HG02571 (cell line): ENCODE measurements at regions not wholly inside any gene's neighbourhood (a gene's known extent, or its start where the extent isn't known, plus 50 kb on each side); places are given as distances from the start of the nearest gene placed in this dataset.

ENCODE experiments used
- ATAC-seq: cut with Tn5 transposase; IDR thresholded peaks from one replicate; pipeline ENCODE4 v1.9.1; 2021; ENCODE audit warnings: mild to moderate bottlenecking, moderate library complexity; ENCODE audit not compliant: unreplicated experiment

DNA sequence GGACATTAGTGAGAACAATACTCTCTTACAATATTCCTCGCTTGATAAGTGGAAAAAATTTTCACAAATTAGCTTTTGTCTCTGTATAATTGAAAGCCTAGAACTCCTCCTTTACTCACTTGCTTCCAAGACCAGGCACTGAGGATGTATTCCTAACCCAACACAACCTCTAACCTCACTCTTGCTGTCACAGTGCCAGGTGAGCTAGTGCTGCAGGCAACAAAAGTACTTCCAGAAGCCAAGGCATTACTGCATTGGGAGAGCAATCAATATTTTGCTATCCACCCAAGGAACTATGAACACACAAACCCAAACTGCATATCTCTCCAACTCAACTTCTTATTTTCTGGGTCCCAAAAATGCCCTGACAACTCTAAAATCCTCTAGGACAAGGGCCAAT is 1081.0 kb downstream of the VRK1 start:
- ATAC-seq = no peak

DNA sequence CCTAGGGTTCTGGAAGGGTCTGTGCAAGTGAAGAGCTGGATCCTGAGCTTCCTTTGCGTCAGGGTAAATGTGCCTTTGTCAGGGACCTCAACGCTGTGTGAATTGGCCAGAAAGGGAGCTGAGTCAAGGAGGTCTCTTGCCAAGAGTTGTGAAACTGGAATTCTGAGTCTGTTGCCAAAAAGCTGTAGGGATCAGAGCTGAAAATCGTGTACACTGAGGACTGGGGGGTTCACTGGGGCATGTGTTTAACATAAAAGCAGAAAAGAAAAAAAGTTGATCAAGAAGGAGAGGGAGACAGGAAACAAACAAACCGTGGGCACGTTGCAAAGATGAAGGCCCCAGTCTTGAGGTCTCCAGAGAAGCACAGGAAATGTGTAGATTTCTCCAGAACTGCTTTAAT is 1081.5 kb downstream of the VRK1 start:
- ATAC-seq = no peak

DNA sequence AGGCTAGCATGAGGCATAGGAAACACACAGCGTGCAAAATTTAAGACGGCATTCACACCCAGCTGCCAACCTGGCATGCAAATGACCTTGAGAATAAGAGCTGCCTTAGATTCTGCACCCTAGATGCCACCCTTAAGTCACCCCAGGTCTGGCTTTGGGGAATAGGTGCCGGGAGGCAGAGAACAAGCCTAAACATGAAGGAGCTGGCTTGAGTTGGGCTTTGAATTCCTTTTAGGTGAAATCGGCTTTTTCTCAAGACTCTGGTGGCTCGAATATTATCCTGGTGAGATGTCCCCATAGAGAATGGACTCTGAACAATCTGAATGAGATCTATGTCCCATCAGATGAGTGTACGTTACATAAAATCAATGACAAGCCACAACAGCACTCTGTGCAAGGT is 1090.5 kb downstream of the VRK1 start:
- no peak for ATAC-seq

DNA sequence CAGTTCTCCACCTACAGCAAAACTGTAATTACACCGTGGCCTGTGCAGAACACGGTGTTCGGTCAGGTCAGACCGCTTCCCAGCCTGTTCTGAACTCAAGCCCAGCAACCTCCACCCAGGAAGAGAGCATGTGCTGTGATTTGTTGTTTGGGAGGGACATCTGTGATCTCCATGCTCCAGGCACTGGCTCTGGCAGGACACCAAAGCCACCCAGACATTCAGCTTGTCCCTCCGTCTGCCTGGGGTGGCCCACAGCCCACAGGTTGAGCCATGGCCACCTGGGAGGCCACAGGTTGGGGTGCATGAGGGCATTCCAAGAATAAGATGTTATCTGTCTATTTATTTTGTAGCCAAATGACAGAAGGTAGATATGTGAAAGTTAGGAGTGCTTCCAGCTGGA is 1091.1 kb downstream of the VRK1 start:
- ATAC-seq = no peak

DNA sequence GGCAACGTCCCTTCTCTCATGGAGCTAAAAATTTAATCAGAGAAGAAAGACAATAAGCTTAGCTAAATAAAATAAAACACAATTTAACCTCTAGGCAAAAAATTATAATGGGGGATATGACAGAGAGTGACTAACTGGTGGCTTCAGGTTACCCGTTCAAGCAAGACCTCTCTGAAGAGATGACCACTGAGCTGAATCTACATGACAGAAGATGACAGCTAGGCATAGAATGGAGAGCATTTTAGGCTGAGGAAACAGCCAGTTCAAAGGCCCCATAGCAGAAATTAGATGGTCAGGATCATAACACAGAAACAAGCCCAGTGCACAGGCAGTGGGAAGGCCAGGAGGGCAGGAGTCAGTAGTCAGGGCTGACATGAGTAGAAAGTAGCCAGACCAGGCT is 1094.3 kb downstream of the VRK1 start:
- no peak for ATAC-seq

DNA sequence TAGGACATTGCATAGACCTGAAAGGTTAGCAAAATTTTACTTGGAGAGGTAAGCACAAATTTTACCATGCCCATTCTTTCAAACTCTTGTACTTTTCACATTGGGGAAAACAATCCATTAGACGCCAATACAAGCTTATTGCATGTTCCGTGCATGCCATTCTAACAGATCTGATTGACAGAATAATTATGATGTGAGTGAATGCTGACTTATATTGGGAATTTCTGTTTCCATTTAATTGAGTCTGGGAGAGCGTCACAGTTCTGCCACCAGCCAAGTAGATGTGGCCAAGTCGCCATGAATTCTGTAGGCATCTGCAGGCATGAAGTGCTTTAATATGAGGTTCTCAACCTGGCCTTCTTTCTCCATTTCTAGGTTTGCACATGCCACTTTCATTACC is 1097.4 kb downstream of the VRK1 start:
- no peak for ATAC-seq

DNA sequence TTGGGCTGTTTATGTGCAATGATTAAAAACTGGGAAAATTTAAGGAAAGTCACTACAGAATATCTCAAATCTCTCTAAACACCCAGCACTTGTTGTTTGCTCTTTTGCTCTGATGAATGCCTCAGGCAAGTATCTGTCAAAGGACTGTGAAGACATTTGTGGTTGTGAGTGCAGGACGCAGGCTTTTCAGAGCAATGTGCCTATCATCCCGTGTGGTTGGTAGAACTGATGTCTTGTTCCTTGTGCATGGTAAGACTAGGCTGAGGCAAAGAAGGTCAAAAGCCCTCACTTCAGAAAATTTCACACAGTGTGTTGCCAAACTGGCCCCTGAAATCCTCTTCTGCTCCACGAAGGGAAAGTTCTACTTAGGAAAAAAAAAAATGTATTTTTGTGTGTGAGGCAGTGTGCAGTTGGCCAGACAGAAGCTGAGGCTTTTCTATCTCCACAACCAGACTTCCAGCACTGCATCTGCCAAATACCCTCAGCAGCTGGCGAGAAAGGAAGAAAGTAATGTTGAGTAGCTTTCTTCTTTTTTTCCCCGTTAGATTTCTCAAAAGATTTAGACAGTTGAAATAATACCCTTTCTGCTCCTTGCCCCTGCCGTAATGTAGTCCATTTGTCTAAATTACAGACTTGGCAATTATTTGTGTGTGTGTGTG is 1103.1 kb downstream of the VRK1 start:
- no peak for ATAC-seq

DNA sequence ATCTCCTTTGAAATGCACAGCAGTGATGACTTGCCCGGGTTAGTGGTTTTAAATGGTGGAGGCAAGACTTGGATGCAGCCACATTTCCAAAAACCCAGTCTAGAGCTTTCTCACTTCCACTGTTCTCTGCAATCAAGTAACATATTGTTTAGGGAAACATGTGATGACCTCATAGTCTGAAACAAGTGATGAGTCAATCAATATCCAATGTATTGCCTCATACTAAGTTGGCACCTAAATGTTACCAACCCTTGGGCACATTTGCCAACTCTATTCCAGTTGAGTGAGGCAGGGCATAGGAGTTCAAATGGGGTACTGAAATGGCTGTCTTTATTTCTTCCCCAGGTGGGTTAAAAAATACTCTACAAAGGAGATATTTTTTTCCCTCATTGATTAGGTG is 1105.4 kb downstream of the VRK1 start:
- no peak for ATAC-seq

DNA sequence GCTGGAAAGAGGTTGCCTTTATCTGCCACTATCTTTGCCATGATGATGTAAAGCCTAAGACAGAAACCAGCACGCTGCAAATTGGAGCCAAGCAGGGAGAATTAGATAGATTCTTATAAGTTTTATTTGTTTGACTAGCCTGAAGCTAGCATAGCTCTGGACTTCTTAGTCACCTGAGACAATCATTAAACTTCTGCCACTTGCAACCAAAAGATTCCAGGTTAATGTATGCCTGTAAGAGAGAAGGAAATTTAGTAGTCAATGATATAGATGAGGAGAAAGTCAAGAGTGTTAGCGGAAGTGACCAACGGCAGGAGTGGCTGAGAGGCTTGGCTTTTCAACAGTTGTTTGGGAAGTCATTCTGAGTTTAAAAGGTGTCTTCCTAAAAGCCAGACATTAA is 1106.6 kb downstream of the VRK1 start:
- no peak for ATAC-seq

DNA sequence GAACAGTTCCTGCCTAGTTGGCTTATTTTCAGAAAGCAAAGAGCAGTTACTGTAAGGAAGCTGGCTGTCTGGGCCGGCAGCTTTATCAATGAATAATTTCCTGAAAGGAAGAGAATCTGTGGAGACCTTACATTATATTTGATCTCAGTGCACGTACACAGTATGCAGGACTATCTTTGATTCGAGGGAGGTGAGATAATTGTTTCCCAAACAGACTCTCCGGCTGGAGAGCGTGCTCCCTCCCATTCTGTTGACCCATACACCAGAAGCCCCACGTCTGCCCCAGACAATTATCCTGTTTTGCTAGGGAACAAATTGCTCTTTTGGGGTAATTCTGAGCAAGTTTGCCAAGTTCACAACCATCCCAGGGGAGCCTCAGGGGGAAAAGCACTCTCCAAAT is 1115.0 kb downstream of the VRK1 start:
- ATAC-seq = no peak

DNA sequence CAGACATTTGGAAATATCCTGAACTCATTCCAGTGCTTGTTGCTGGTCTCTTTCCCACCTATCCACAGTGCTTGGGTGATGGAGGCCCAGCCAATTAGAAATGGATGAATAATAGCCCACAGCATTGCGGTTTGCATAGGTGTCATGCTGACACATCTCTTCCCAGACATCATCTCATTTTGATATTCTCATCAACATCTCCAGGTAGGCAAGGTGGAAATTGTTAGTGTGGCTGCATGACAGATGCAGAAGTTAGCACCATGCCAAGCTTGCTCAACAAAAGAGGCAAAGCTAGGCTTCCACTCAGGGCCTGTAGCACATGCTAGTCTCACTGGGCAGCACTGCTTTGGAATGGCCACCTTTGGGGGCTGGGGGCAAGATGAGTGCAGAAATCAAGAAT is 1118.9 kb downstream of the VRK1 start:
- no peak for ATAC-seq

DNA sequence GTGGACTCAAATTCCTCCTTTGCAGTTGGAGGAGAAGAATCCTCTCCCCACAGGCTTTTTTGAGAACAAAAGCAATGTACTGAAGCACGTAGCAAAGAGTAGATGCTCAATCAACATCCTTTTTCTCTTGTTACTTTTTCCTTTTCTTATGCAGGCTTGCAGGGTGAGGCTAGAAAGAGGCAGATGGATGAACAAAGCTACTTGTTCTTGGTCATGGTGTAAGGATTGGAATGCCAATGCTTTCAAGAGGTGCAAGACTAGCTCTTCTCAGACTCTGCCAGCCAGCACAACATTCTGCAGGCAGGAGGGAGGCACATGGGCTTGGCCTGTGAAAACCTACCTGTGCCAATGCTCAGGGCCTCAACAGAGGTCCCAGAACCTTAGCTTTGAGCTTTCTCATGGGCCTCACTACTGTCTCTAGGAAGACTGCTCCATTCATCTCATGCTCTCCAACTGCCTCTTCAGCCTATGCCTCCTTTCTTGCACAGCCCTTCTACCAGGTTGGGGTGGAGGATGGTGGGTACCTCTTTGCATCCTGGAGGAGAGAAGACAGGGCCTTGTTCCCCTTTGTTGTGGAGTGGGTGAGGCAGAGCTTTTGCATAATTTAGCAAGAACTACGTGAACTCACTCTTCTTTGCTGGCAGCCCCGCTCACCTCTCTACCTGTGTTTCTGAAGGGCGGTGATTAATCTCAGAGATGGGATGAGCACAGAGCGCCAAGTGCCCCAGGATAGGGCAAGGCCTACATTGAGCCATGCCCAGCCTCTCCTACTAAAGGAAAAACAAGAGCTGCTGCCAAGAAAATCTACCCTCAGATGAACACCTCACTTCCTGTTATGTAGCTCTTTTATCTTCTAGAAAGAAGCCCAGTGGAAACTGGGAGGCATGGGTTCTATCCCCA is 1119.7 kb downstream of the VRK1 start:
- no peak for ATAC-seq

DNA sequence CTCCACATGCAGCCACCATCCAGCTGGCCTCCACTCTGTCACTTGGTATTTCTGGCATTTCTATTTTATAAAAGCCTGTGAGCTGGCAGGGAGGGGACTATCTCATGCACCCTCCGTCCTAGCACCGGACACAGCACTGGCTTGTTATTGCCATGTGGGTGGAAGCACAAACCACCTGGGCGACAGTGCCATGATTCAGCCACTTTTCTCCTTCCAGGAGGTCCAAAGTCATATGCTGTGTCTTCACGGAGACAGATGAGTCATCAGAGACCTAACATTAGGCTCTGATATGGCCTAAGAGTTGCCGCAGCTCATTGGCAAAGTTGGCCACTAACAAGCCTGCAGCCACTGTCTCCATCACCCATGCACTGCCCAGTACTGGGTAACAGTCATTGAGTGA is 1123.0 kb downstream of the VRK1 start:
- no peak for ATAC-seq

DNA sequence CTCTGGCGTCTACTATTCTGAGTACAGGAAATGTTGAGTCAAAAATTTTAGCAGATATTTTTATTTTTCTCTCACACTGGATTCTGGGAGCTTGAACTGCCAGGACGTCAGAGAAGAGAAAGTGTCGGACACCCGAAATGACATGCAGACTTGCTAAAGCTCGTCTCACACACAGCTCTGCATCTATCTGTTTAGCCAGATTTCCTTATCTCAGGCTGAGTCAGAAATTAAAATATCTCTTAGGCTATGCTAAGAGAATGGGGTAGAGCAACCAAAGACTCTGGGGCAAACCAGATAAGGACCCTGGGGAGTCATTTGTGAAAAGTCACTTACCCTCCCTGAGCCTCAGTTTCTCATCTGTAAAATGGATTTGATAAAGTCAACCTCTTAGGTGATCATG is 1124.1 kb downstream of the VRK1 start:
- no peak for ATAC-seq

DNA sequence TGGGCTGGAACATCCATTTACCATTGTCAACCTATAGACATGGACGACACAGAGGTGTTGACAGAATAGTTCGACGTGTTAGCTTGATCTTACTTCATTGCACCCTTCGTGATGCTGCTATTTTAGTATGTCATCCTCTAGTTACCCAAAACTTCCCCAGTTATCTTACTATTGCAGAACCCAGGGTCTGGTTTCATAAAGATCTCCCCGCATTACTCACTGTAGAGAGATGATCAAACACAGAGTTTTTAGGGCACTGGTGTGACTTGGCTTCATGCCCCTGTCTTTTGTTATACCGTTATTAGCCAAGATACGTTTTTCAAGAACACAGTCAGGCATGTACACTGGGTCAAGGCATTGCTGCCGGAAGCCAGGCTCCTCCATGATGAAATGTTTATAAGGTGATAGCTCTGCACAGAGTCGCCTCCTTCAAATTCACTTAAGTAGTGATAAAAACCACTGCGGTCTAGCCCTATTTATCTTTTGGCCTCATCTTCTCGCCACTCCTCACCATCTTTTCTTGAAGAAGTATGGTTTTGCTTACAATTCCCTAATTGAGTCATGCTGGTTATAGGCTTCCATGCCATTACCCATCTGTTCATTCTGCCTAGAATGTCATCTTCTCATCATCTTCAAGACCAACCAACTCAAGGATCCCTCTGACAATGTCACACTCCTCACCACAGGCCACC is 1127.9 kb downstream of the VRK1 start:
- ATAC-seq = no peak

DNA sequence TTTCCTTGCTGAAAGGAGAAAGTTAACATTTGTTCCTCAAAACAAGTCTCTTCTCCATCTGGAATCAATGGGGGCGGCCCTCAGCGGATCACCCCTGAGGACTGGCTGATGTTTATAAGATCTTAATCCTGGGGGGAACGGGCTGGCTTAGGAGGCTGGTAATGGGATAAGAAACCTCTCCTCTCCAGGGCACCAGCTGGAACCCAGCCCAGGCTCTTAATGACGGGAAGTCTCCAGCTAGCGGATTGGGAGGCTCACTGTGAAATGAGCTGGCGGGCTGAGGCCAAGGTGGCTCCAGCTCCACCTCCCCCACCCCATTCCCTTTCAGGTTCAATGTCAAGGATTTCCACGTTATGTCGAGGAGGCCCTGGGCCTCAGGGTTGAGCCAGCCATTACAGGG is 1133.0 kb downstream of the VRK1 start:
- ATAC-seq = no peak

DNA sequence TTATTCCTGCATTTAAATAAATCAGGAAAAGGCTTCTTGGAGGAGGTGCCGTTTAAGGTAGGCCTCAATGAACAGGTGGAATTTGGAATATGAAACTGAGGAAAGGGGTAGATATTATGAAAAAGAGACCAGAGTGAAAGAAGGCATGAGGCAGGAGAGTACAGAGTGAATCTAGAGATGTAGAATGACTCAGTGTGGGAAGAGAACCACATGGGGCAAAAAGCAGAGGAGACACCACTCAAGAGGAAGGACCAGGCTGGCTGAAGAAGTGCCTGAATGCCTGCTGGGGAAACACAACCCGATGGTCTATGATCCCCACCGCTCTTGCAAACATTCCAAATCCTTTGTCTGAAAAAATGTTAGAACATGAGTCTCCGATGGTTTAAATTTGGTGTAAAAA is 1134.1 kb downstream of the VRK1 start:
- no peak for ATAC-seq

DNA sequence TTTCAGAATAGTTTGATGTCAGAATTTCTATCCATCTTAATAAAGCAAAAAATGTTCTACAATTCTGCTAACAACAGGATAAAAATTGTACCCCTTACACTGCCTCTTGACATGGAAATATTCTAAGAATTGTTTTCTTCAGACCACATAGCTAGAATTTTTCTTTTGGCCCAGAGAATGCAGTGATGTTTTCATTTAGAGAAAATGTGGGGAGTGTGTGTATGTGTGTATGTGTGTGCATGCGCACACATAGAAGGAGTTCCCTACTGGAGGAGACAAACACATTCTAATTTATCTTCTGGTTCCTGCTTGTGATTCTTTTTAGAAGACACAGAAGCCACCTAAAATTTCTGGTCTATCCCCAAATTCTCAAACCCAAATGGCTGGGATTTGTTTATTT is 1145.7 kb downstream of the VRK1 start:
- ATAC-seq = no peak

DNA sequence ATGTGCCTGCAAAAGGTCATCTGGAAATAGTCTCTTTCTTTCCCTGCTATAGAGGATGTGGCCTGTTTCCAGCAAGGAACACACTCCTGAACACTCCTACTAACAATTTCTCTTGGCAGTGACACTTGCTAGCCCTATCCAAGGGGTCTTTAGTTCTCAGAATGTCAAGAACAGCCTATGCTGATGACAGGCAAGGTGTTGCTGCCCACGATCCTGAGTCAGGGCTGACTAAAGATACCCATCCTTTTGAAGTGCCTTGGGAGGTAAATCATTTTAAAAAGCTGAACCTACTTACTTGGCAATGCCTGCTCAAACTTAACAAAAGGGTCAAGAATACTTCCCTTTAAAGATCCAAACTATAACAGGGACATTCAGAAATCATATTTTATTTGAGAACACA is 1146.4 kb downstream of the VRK1 start:
- ATAC-seq = no peak

DNA sequence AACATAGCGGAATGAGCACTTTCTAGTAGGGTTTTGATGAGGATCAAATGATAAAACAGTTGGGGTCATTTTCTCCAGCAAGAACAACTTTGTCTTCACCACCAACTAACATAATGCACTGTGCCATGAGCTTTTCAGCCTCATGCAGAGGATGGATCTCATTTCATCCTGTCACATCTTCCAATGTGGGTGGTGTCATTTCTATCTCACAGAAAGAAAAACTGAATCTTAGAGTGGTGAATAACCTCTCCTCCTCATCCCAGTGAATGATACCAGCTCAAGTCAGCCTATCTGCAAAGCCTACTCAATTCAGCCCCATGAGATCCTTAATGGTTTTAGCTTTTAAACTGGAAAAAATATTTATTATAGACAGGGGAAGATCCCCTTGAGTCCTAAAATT is 1147.2 kb downstream of the VRK1 start:
- ATAC-seq = no peak

DNA sequence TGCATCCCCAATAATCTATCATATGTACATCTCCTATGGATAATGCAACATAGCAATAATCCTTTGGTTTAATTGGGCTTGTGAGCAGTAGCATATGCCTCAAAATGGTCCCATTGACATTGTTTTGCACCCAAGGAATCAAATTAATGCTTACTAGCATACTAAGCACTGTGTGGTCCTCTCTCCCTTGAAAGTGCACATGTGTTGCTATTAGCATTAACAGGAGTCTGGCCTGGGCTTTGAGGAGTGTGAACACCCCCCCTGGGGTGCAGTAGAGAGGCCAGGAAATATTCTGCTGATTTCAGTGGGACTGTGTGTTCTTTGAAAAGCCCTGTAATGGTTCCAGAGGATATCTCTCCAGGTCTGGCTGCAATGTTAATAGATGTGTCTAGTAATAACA is 1148.4 kb downstream of the VRK1 start:
- ATAC-seq = no peak

DNA sequence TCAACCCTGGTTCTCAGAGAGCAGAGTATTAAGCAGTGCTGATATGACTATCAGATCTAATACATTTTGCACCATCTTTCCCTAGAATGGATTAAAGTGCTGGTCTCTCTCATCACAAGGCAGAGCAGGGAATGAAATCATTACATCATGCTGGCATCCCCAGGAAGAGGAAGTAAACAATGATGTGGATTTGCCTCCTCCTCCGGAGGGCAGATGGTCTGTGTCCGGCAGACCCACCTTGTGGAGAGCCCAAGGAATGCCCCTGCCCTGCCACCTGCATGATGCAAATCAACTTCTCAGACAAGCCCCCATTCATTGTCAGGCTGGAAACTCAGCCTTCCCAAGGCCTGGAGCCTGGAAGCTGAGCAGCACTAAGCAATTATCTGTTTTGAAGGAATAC is 1149.1 kb downstream of the VRK1 start:
- no peak for ATAC-seq
